ENCODE measurements at regions not wholly inside any gene's neighbourhood (a gene's known extent, or its start where the extent isn't known, plus 50 kb on each side); places are given as distances from the start of the nearest gene placed in this dataset.

- TF ChIP-seq CTCF (IDR thresholded peaks at IDR 0.05) (no peak), EP300 (IDR thresholded peaks at IDR 0.05) (no peak), POLR2A (IDR thresholded peaks at IDR 0.05) (no peak)
These were observed 214.7 kb downstream of the QDPR start for GRCh38 chr4:17296921-17297890.

Data from suprapubic skin (tissue), 3 donors.